AG04450 (cell line): ENCODE measurements at regions not wholly inside any gene's neighbourhood (a gene's known extent, or its start where the extent isn't known, plus 50 kb on each side); places are given as distances from the start of the nearest gene placed in this dataset.
"Not testable (repeated sequence)": the region's sequence is repeated elsewhere in the genome, so short reads cannot be mapped to it uniquely, and the experiment has no call there.

Source experiments
- CTCF ChIA-PET: fragments of 300-600, 350-600 bp; formaldehyde crosslinking; extraction: SDS; loops from one replicate; lab custom pipeline; 2022; ENCODE audit warnings: antibody characterized with exemption, inconsistent platforms; lab: Charles Lee
- POLR2A ChIA-PET: fragments of 350-600 bp; formaldehyde crosslinking; extraction: SDS; loops from one replicate; lab custom pipeline; 2021; ENCODE audit warnings: antibody characterized with exemption, inconsistent platforms; lab: Yijun Ruan, JAX
- DNase-seq: peaks from one replicate; pipeline ENCODE4 v3.0.0-alpha.2; 2011; ENCODE audit warnings: low read depth, low spot score
- H3K27ac ChIP-seq: one replicate; pipeline ENCODE4 v1.5.1; 2012; ENCODE audit warnings: low read depth, low read length, control low read depth
- H3K27me3 ChIP-seq: one replicate; pipeline ENCODE4 v1.6.0; 2012; ENCODE audit warnings: low read length; ENCODE audit not compliant: control insufficient read depth, insufficient read depth
- H3K4me3 ChIP-seq: 2 replicates; pipeline ENCODE4 v1.5.1; 2011; ENCODE audit warnings: mild to moderate bottlenecking, low read depth, low read length, control low read depth
- H3K9me3 ChIP-seq: 2 replicates; pipeline ENCODE4 v1.5.1; 2012; ENCODE audit warnings: low read length; ENCODE audit not compliant: control insufficient read depth, insufficient read depth
- CTCF ChIP-seq: IDR thresholded peaks from 2 replicates; pipeline ENCODE4 v1.5.1; 2011; ENCODE audit warnings: low read depth, low read length, control low read depth, inconsistent platforms

GRCh38 chr1:99370476-99370875 is 106.2 kb downstream of the PLPPR4 start:
- DNase-seq = no peak
- no peak overlapping the region for H3K27ac ChIP-seq
- CTCF ChIA-PET = no interaction called here
- H3K9me3 ChIP-seq = no peaks in the 10 kb centered on the region
- POLR2A ChIA-PET = no interaction called here
- no peak overlapping the region for H3K4me3 ChIP-seq
- no peak for TF ChIP-seq CTCF
- H3K27me3 ChIP-seq = no peaks in the 10 kb centered on the region

- CTCF ChIA-PET = no interaction called here
- Histone ChIP-seq H3K4me3 (no peak overlapping the region), H3K27me3 (no peaks in the 10 kb centered on the region), H3K9me3 (no peaks in the 10 kb centered on the region), H3K27ac (no peak overlapping the region)
- TF ChIP-seq CTCF = no peak
- POLR2A ChIA-PET = no interaction called here
- no peak for DNase-seq
Measured at GRCh38 chr1:99371413-99371812, 107.1 kb downstream of the PLPPR4 start.

- Histone ChIP-seq H3K4me3 (no peak overlapping the region), H3K27me3 (no peaks in the 10 kb centered on the region), H3K9me3 (no peaks in the 10 kb centered on the region), H3K27ac (no peak overlapping the region)
- POLR2A ChIA-PET = no interaction called here
- CTCF ChIA-PET = no interaction called here
- no peak for DNase-seq
- no peak for TF ChIP-seq CTCF
Measured at GRCh38 chr1:99374109-99374508, 109.8 kb downstream of the PLPPR4 start.

GRCh38 chr1:99374693-99375092 is 110.4 kb downstream of the PLPPR4 start:
- H3K27ac ChIP-seq, H3K4me3 ChIP-seq, CTCF ChIA-PET, H3K9me3 ChIP-seq, H3K27me3 ChIP-seq, DNase-seq, POLR2A ChIA-PET: not testable (repeated sequence)

- CTCF ChIA-PET = no interaction called here
Measured at GRCh38 chr1:99384021-99384420, 119.7 kb downstream of the PLPPR4 start.

More at GRCh38 chr1:99384021-99384420, 119.7 kb downstream of the PLPPR4 start:
- H3K27ac ChIP-seq = no peak overlapping the region
- no peak overlapping the region for H3K4me3 ChIP-seq
- H3K9me3 ChIP-seq = no peaks in the 10 kb centered on the region
- POLR2A ChIA-PET = interaction anchor here (0.5 kb wide), 1 partner anchor 382 kb away, joined by 3 read pairs; no protein-coding TSS in a partner anchor
- DNase-seq = no peak
- H3K27me3 ChIP-seq = no peaks in the 10 kb centered on the region
- no peak for TF ChIP-seq CTCF
